Upper lobe of left lung (tissue), 6 donors: ENCODE measurements at regions not wholly inside any gene's neighbourhood (a gene's known extent, or its start where the extent isn't known, plus 50 kb on each side); places are given as distances from the start of the nearest gene placed in this dataset.

Source experiments
- ATAC-seq, 2 donors: fragments of 200-7000 bp; cut with Tn5 transposase; one replicate each; pipeline ENCODE4 v1.9.1; 2022; ENCODE audit warnings: mild to moderate bottlenecking in 2 of 2, moderate library complexity in 2 of 2; ENCODE audit not compliant: low FRiP score in 2 of 2
- DNase-seq, 2 donors: peaks; one replicate each; pipeline ENCODE4 v3.0.0-alpha.2; 2019 to 2020
- H3K27ac ChIP-seq, 4 donors: fragments of 200-600 bp; sonication (generic); one replicate each; pipeline ENCODE4 v1.5.1; 2016 to 2019
- H3K27me3 ChIP-seq, 4 donors: fragments of 200-600 bp; sonication (generic); one replicate each; pipeline ENCODE4 v1.5.1; 2017 to 2019
- H3K36me3 ChIP-seq, 4 donors: fragments of 200-600 bp; sonication (generic); one replicate each; pipeline ENCODE4 v1.5.1; 2016 to 2019
- H3K4me1 ChIP-seq, 4 donors: fragments of 200-600 bp; sonication (generic); one replicate each; pipeline ENCODE4 v1.5.1; 2018 to 2019
- H3K4me3 ChIP-seq, 4 donors: fragments of 200-600 bp; sonication (generic); one replicate each; pipeline ENCODE4 v1.5.1; 2017 to 2019; ENCODE audit warnings: mild to moderate bottlenecking in 2 of 4, moderate library complexity in 1 of 4
- H3K9me3 ChIP-seq, 4 donors: fragments of 200-600 bp; sonication (generic); one replicate each; pipeline ENCODE4 v1.5.1; 2018 to 2019
- CTCF ChIP-seq, 6 experiments: fragments of 450-650 bp in 4 of 6; fragments of 200-600 bp in 2 of 6; sonication (generic) in 2 of 6; IDR thresholded peaks; one replicate each; pipeline ENCODE4 v1.5.1; 2016 to 2019; ENCODE audit warnings: antibody characterized with exemption in 6 of 6
- EP300 ChIP-seq, 4 donors: sonication (generic); formaldehyde crosslinking; IDR thresholded peaks; one replicate each; pipeline ENCODE4 v1.5.1; 2017; ENCODE audit warnings: antibody characterized with exemption in 4 of 4, control low read depth in 2 of 4
- POLR2A ChIP-seq, 4 donors: fragments of 450-650 bp; IDR thresholded peaks; one replicate each; pipeline ENCODE4 v1.5.1; 2016 to 2017; ENCODE audit warnings: antibody characterized with exemption in 4 of 4, mild to moderate bottlenecking in 2 of 4
- POLR2AphosphoS5 ChIP-seq, 2 donors: sonication (generic); formaldehyde crosslinking; IDR thresholded peaks; one replicate each; pipeline ENCODE4 v1.5.1; 2017; ENCODE audit warnings: antibody characterized with exemption in 2 of 2
- WGBS, 2 donors: methylation state at CpG; one replicate each; pipeline ENCODE4 v1.1.5; 2017 to 2018; 5-methylcytosine and 5-hydroxymethylcytosine counted together
- donor health status: DM: no; HTN: no; CAD: no; lungs with moderate emphysema.
- donor health status: DM: no; HTN: yes; CAD: no; lungs with severe emphysema.

GRCh38 chr14:86532219-86532618 lies 1002.3 kb downstream of the FLRT2 start:
- no peaks in the 10 kb centered on the region for H3K4me1 ChIP-seq
- H3K27me3 ChIP-seq, result no peaks in the 10 kb centered on the region
- ATAC-seq (no peak), DNase-seq (no peak)
- H3K4me3 ChIP-seq, result no peak overlapping the region
- no peak overlapping the region for H3K27ac ChIP-seq
- no peak for TF ChIP-seq CTCF (IDR thresholded peaks at IDR 0.05)
- no peak for TF ChIP-seq EP300 (IDR thresholded peaks at IDR 0.05)
- TF ChIP-seq POLR2AphosphoS5 (IDR thresholded peaks at IDR 0.05), result no peak
- no peak for TF ChIP-seq POLR2A (IDR thresholded peaks at IDR 0.05)
- no peaks in the 10 kb centered on the region for H3K36me3 ChIP-seq
- no peaks in the 10 kb centered on the region for H3K9me3 ChIP-seq

GRCh38 chr14:86530457-86530856 lies 1000.5 kb downstream of the FLRT2 start:
- H3K9me3 ChIP-seq, result no peaks in the 10 kb centered on the region
- no peak overlapping the region for H3K4me3 ChIP-seq
- no peaks in the 10 kb centered on the region for H3K4me1 ChIP-seq
- no peak for TF ChIP-seq POLR2A (IDR thresholded peaks at IDR 0.05)
- no peak for TF ChIP-seq CTCF (IDR thresholded peaks at IDR 0.05)
- TF ChIP-seq EP300 (IDR thresholded peaks at IDR 0.05), result no peak
- no peak for TF ChIP-seq POLR2AphosphoS5 (IDR thresholded peaks at IDR 0.05)
- no peak overlapping the region for H3K27ac ChIP-seq
- 85 to 94% methylated on average over 4 of the region's 4 CpGs for WGBS, 2 donors
- H3K27me3 ChIP-seq, result no peaks in the 10 kb centered on the region
- DNase-seq (no peak), ATAC-seq (no peak)
- H3K36me3 ChIP-seq, result no peaks in the 10 kb centered on the region

- Histone ChIP-seq H3K36me3 (no peaks in the 10 kb centered on the region), H3K4me3 (no peak overlapping the region), H3K4me1 (no peaks in the 10 kb centered on the region), H3K27ac (no peak overlapping the region), H3K27me3 (no peaks in the 10 kb centered on the region), H3K9me3 (no peaks in the 10 kb centered on the region)
- TF ChIP-seq POLR2A (IDR thresholded peaks at IDR 0.05) (no peak), POLR2AphosphoS5 (IDR thresholded peaks at IDR 0.05) (no peak), CTCF (IDR thresholded peaks at IDR 0.05) (no peak), EP300 (IDR thresholded peaks at IDR 0.05) (no peak)
- no peak for ATAC-seq
- no peak for DNase-seq
Observed at GRCh38 chr14:86527312-86527711, 997.4 kb downstream of the FLRT2 start.

GRCh38 chr14:86525673-86526072 lies 995.7 kb downstream of the FLRT2 start:
- no peak overlapping the region for H3K27ac ChIP-seq
- no peaks in the 10 kb centered on the region for H3K27me3 ChIP-seq
- 47 to 61% methylated on average over 3 of the region's 3 CpGs for WGBS, 2 donors
- DNase-seq, result no peak
- no peaks in the 10 kb centered on the region for H3K36me3 ChIP-seq
- TF ChIP-seq CTCF (IDR thresholded peaks at IDR 0.05) (no peak), EP300 (IDR thresholded peaks at IDR 0.05) (no peak), POLR2AphosphoS5 (IDR thresholded peaks at IDR 0.05) (no peak), POLR2A (IDR thresholded peaks at IDR 0.05) (no peak)
- no peak overlapping the region for H3K4me3 ChIP-seq
- ATAC-seq, result no peak
- no peaks in the 10 kb centered on the region for H3K4me1 ChIP-seq
- no peaks in the 10 kb centered on the region for H3K9me3 ChIP-seq

GRCh38 chr14:86521843-86522242 lies 991.9 kb downstream of the FLRT2 start:
- Histone ChIP-seq H3K27ac (no peak overlapping the region), H3K4me3 (no peak overlapping the region), H3K27me3 (no peaks in the 10 kb centered on the region), H3K36me3 (no peaks in the 10 kb centered on the region), H3K4me1 (no peaks in the 10 kb centered on the region), H3K9me3 (no peaks in the 10 kb centered on the region)
- WGBS, 2 donors, result 55 to 56% methylated on average over 1 of the region's 1 CpG
- DNase-seq, result no peak
- TF ChIP-seq POLR2A (IDR thresholded peaks at IDR 0.05) (no peak), CTCF (IDR thresholded peaks at IDR 0.05) (no peak), POLR2AphosphoS5 (IDR thresholded peaks at IDR 0.05) (no peak), EP300 (IDR thresholded peaks at IDR 0.05) (no peak)
- no peak for ATAC-seq
